GM23338 (cell line): ENCODE measurements at regions not wholly inside any gene's neighbourhood (a gene's known extent, or its start where the extent isn't known, plus 50 kb on each side); places are given as distances from the start of the nearest gene placed in this dataset.

Experiments used
- ATAC-seq: fragments of 200-7000 bp; cut with Tn5 transposase; 3 replicates; pipeline ENCODE4 v1.9.1; 2020
- DNase-seq: peaks from one replicate; pipeline ENCODE4 v3.0.0-alpha.2; 2015; ENCODE audit warnings: low spot score
- H2AFZ ChIP-seq: fragments of 200-600 bp; sonication (generic); 2 replicates; pipeline ENCODE4 v1.8.0; 2016; ENCODE audit warnings: antibody characterized with exemption, mild to moderate bottlenecking, moderate library complexity
- H3F3A ChIP-seq: fragments of 200-600 bp; sonication (generic); replicated peaks from 2 replicates; pipeline ENCODE4 v1.8.0; 2017; ENCODE audit warnings: antibody characterized with exemption, mixed run types, low read depth
- H3K27ac ChIP-seq: fragments of 200-600 bp; sonication (generic); 2 replicates; pipeline ENCODE4 v1.6.1; 2016; ENCODE audit warnings: low read depth
- H3K27me3 ChIP-seq: fragments of 200-600 bp; sonication (generic); 2 replicates; pipeline ENCODE4 v1.8.0; 2016; ENCODE audit warnings: mild to moderate bottlenecking, mixed run types, moderate library complexity; ENCODE audit not compliant: insufficient read depth
- H3K36me3 ChIP-seq: fragments of 200-600 bp; sonication (generic); 2 replicates; pipeline ENCODE4 v1.8.0; 2016; ENCODE audit warnings: mild to moderate bottlenecking; ENCODE audit not compliant: insufficient read depth
- H3K4me1 ChIP-seq: fragments of 200-600 bp; sonication (generic); 2 replicates; pipeline ENCODE4 v1.8.0; 2016; ENCODE audit warnings: mild to moderate bottlenecking, moderate library complexity; ENCODE audit not compliant: insufficient read depth
- H3K4me2 ChIP-seq: fragments of 200-600 bp; sonication (generic); 2 replicates; pipeline ENCODE4 v1.7.1; 2017; ENCODE audit warnings: mixed run types
- H3K4me3 ChIP-seq: fragments of 200-600 bp; sonication (generic); 2 replicates; pipeline ENCODE4 v1.6.1; 2016; ENCODE audit warnings: mixed run types
- H3K79me2 ChIP-seq: fragments of 200-600 bp; sonication (generic); replicated peaks from 2 replicates; pipeline ENCODE4 v1.8.0; 2017; ENCODE audit warnings: mild to moderate bottlenecking; ENCODE audit not compliant: insufficient read depth
- H3K9me2 ChIP-seq: fragments of 200-600 bp; sonication (generic); 2 replicates; pipeline ENCODE4 v1.8.0; 2017; ENCODE audit not compliant: insufficient read depth
- H4K20me1 ChIP-seq: fragments of 200-600 bp; sonication (generic); replicated peaks from 2 replicates; pipeline ENCODE4 v1.8.0; 2017; ENCODE audit warnings: mild to moderate bottlenecking; ENCODE audit not compliant: insufficient read depth
- H3K27ac Mint-ChIP-seq: 2 replicates; pipeline ENCODE4 v1.8.0; 2020; ENCODE audit warnings: inconsistent platforms, mild to moderate bottlenecking, moderate library complexity, mixed read lengths
- H3K27me3 Mint-ChIP-seq: 3 replicates; pipeline ENCODE4 v1.8.0; 2022; ENCODE audit warnings: low read depth, mild to moderate bottlenecking, moderate library complexity, mixed read lengths, inconsistent platforms; ENCODE audit not compliant: insufficient read depth, poor library complexity
- H3K36me3 Mint-ChIP-seq: 3 replicates; pipeline ENCODE4 v1.8.0; 2021; ENCODE audit warnings: low read depth, mild to moderate bottlenecking, inconsistent platforms, moderate library complexity, mixed read lengths
- H3K4me1 Mint-ChIP-seq: 3 replicates; pipeline ENCODE4 v1.8.0; 2020; ENCODE audit warnings: mild to moderate bottlenecking, inconsistent platforms, mixed read lengths
- H3K4me3 Mint-ChIP-seq: 3 replicates; pipeline ENCODE4 v1.8.0; 2021; ENCODE audit warnings: moderate library complexity, mild to moderate bottlenecking, inconsistent platforms, mixed read lengths
- H3K9me3 Mint-ChIP-seq: 3 replicates; pipeline ENCODE4 v1.8.0; 2020; ENCODE audit warnings: moderate library complexity, mild to moderate bottlenecking, inconsistent platforms, mixed read lengths
- CREB1 ChIP-seq: fragments of 250-450 bp; sonication (Bioruptor Pico); IDR thresholded peaks from 2 replicates; pipeline ENCODE4 v1.5.0; 2020; ENCODE audit warnings: low read depth, mild to moderate bottlenecking, moderate library complexity
- CTCF ChIP-seq, 2 experiments: fragments of 200-600 bp in 1 of 2; sonication (generic) in 1 of 2; conservative IDR thresholded peaks; 2 replicates each; pipeline versions ENCODE4 v1.5.1 to v1.6.1; 2016 to 2017; ENCODE audit warnings: antibody characterized with exemption in 2 of 2, low read depth in 2 of 2, mild to moderate bottlenecking in 2 of 2, moderate library complexity in 1 of 2
- REST ChIP-seq: IDR thresholded peaks from one replicate; pipeline ENCODE4 v1.6.1; 2018; ENCODE audit warnings: antibody characterized with exemption; ENCODE audit not compliant: unreplicated experiment
- ZNF462 ChIP-seq: fragments of 250-450 bp; sonication (Bioruptor Pico); IDR thresholded peaks from 2 replicates; pipeline ENCODE4 v1.5.0; 2020; ENCODE audit warnings: mild to moderate bottlenecking, moderate library complexity

- Histone ChIP-seq H3K27ac (no peak overlapping the region), H3K79me2 (no peaks in the 10 kb centered on the region), H3K36me3 (no peaks in the 10 kb centered on the region), H3K4me3 (no peak overlapping the region), H4K20me1 (no peaks in the 10 kb centered on the region), H3K9me2 (no peaks in the 10 kb centered on the region), H3F3A (no peaks in the 10 kb centered on the region), H3K4me1 (no peaks in the 10 kb centered on the region), H3K4me2 (no peak overlapping the region), H2AFZ (no peak overlapping the region), H3K27me3 (no peaks in the 10 kb centered on the region)
- peak; percentile 46; the same call in 2 of the 3 replicates for ATAC-seq
- peak; percentile 77 for DNase-seq
- TF ChIP-seq CTCF (conservative IDR thresholded peaks at IDR 0.05; ENCODE audit: low read depth in 2 of 2) = peak; percentile 81 to 98
- no peak for TF ChIP-seq CREB1 (CRISPR knock-in tag)
- no peak for TF ChIP-seq ZNF462 (CRISPR knock-in tag)
- no peak for TF ChIP-seq REST
- Mint-ChIP-seq H3K27ac (no peak overlapping the region), H3K36me3 (peaks cover 4% of the 10 kb centered on the region; the same call in 2 of the 3 replicates), H3K9me3 (peaks cover 20% of the 10 kb centered on the region), H3K4me1 (peaks cover 3% of the 10 kb centered on the region; the same call in 2 of the 3 replicates), H3K4me3 (no peak overlapping the region), H3K27me3 (peaks cover 3% of the 10 kb centered on the region)
These were observed 129.4 kb upstream of the SEC14L1 start for GRCh38 chr17:77011173-77012011.
